NCI-H460 (cell line): ENCODE measurements at regions not wholly inside any gene's neighbourhood (a gene's known extent, or its start where the extent isn't known, plus 50 kb on each side); places are given as distances from the start of the nearest gene placed in this dataset.

Source experiments
- DNase-seq: peaks from one replicate; pipeline ENCODE4 v3.0.0-alpha.2; 2016; ENCODE audit warnings: low read depth; ENCODE audit errors: extremely low read depth

DNA sequence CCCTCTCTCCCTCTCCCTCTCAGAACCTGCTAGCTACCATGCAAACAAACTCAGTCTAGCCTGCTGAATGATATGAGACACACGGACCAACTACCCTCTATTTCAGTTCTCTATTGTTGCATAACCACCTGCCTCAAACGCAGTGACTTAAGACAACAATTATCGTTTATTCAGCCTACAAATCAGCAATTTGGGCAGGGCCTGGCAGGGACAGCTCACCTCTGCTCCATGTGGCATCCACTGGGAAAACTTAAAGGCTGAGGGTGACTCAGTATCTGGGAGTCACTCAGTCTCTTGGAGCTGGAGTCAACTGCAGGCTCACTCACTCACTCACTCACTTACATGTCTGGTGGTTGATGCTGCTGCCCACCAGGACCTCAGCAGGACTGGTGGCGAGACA lies 121.3 kb downstream of the SEC16B start:
- DNase-seq: no peak

DNA sequence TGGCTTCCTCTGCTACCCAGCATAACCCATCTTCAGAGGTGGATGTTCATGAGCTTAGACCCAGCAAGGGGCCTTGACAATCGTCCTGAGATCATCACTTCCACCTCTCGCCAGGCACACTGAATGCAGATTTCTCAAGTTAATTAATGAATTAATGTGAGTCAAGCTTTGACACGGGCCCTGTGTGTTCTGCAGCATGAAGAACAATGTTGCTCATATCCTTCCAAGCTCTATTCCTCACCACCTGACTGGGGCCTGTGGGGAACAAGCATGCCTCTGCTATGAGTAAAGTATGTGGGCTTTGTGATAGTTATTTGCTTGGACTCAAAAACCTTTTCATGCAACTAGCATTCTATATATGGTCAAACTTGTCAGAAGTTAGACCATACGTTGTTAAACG lies 122.0 kb downstream of the SEC16B start:
- DNase-seq: no peak

DNA sequence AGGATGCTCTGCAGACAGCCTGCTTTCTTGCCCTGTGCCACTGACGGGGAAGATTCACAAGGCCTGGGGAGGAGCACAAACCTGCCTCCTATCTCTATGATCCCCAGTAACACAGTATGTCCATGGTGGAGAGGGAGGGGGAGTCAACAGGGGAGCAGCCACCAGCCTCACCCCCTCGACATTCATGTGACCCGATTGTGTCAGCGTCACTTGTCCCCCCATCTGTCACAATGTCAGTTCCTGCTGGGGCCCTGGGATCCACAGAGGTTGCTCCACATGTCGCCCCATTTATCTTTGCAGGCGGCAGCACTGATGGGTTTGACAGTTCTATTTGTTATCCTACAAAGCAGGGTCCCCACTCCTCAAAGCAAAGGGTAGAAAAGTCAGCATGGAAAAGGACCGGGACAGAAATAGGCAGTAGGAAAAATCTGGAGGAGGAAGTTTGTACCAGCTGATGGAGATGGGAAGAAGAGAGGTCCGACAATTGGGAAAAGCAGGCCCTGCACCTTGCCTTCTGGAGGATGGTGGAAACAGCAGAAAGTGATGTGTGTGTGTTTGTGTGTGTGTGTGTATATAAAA lies 130.9 kb downstream of the SEC16B start:
- no peak for DNase-seq

DNA sequence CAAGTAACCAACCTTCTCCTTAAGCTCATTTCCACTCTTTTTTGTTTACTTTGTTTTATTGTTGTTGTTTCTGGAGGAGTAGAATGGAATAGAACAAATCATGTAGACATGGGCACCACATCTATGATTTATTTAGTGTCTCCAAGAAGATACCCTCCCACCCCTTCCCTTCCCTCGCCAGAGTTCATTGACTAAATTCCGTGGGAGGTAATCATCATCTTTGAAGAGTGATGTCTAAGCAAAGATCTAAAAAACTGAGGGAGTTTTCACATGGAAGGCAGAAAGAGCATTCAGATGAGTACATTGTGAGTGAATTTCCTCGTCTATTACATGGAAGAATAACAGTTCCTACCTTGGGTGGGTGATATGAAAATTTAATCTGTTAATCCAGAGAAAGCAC lies 136.2 kb downstream of the SEC16B start:
- DNase-seq: no peak

- no peak for DNase-seq
These were observed 139.2 kb downstream of the SEC16B start for GRCh38 chr1:177830531-177831135.

GRCh38 chr1:177825276-177825901 lies 144.5 kb downstream of the SEC16B start:
- DNase-seq: no peak

DNA sequence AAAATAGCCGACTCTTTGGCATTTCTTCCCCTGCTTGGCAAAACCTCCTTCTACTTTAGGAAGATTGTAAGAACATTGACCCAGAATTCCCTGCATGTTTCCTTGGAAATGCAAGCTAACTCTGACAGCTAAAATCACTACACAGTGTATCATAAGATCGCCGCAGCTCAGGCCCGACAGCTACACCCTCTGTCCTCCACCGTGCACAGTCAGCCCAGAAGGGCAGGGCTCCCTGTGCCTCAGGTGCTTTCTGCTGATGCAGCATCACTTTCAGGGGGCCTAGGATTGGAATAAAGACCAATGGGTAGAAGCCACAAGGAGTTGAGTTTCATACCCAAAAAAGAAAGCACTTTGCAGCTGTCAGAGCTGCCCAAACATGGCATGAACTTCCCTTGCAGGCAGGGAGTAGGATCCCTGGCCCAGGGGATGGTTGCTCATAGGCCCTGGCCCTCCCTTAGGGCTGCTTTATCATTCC lies 145.3 kb downstream of the SEC16B start:
- no peak for DNase-seq

DNA sequence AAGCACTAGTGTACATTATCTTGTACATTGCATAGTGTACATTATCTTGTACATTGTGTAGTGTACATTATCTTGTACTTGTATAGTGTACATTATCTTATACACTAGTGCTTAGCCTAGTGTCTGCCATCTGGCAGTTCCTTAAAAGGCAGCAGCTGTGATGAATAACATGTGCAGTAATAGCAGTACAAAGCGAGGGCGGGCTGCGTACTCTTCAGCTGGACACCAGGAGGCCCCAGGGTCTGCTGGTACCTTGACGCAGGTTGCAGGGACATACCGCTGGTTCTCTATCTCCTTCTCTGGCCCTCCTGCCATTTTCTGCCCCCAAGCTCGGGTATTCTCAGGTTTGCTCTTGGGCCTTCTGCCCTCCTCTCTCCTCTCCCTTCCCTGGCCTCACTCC lies 149.6 kb downstream of the SEC16B start:
- no peak for DNase-seq

GRCh38 chr1:177817937-177818875 lies 151.7 kb downstream of the SEC16B start:
- DNase-seq: no peak

DNA sequence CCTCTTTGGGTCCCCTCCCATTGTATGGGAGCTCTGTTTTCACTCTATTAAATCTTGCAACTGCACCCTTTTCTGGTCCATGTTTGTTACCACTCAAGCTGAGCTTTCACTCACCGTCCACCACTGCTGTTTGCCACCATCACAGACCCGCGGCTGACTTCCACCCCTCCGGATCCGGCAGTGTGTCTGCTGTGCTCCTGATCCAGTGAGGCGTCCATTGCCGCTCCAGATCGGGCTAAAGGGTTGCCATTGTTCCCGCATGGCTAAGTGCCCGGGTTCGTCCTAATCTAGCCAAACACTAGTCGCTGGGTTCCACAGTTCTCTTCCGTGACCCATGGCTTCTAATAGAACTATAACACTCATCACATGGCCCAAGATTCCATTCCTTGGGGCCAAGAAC lies 157.2 kb downstream of the SEC16B start:
- no peak for DNase-seq

- DNase-seq: no peak
These were observed 157.7 kb downstream of the SEC16B start for GRCh38 chr1:177812144-177812543.

DNA sequence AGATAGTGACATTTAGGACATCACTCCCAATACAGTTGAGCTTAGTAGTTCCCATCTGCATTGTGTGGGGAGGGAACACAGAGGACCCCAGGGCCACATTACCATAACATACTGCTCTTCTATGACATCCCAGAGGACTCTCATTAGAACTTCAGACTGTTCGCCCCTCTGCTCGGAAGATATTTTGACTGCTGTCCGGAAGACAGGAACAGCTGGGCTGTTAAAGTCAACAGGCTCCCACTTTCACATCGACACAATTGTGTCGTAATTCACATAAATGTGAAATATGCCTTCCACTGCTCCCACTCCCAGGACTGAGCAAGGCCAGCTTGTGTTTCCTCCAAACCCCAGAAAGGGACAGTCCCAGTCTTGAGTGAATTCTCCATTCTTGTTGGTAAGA lies 158.4 kb downstream of the SEC16B start:
- no peak for DNase-seq

GRCh38 chr1:177809819-177810218 lies 160.0 kb downstream of the SEC16B start:
- no peak for DNase-seq

- DNase-seq: no peak
These were observed 167.6 kb downstream of the SEC16B start for GRCh38 chr1:177802304-177802703.

GRCh38 chr1:177801790-177802189 lies 168.1 kb downstream of the SEC16B start:
- DNase-seq: no peak

- no peak for DNase-seq
These were observed 169.3 kb downstream of the SEC16B start for GRCh38 chr1:177800400-177801088.

DNA sequence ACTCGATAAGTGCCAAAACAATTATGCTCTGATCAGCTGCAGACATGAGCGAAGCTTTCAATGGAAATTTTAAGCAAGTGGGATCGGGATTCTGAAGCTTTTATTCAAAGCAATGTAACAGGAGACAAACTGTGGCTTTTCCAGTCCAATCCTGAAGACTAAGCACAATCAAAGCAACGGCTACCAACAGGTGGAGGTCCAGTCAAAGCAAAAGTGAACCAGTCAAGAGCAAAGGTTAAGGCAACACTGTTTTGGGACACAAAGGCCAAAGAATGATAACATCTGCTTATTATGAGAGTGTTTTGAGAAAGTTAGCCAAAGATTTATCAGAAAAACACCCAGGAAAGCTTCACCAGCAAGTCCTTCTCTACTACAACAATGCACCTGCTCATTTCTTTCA lies 170.1 kb downstream of the SEC16B start:
- no peak for DNase-seq

- DNase-seq: no peak
These were observed 171.2 kb downstream of the SEC16B start for GRCh38 chr1:177798614-177799013.

DNA sequence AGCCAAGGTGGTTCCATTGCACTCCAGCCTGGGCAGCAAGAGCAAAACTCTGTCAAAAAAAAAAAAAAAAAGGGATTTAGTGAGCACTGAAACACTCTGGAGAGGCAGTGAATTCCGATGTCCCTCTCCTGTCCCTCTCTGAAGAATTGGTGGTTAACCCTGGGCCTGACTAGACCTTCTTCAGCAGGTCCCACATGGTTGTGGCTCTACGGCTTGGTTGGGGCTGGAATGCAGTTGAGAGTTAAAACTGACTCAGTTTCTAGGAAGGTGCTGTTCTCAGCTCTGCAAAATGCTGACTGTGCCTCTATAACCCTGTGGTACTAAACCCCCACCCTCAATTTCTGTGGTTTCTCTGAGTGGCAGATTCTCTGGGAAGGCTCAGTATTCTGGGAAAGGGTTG lies 173.3 kb downstream of the SEC16B start:
- DNase-seq: no peak

DNA sequence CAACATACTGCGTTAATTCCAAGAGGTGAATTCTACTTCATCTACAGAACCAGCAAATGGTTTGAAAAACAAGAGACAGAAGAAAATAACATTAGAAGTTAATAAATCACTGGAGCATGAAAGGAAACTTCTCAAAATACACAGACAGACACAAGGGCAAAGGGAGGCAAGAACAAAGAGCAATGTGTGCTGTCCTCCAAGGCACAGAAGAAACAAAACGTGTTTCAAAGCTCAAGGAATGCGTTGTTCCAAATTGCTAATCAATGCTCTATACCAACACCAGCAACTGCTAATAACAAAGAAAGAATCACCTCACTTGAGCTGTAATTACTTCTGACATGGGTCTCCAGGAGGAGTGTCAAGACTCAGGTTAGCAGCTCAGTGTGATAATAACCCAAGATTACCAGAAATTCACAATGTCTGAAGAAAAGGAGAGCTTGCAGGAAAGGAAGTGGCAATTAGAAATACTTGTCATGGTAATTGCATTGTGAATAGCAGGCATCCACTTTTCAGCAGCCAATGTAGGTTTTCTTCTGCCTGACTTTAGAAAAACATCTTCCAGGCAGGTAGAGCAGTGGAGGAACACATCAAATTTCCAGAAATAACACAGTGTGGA lies 175.4 kb downstream of the SEC16B start:
- DNase-seq: no peak
